ENCODE measurements at regions not wholly inside any gene's neighbourhood (a gene's known extent, or its start where the extent isn't known, plus 50 kb on each side); places are given as distances from the start of the nearest gene placed in this dataset.

- H3K9me1 ChIP-seq (ENCODE audit: control insufficient read depth, insufficient read depth, low read length) = no peaks in the 10 kb centered on the region
- no TSS peak for BruUV-seq (replicated peaks)
- no peaks in the 10 kb centered on the region for H3K79me2 ChIP-seq (ENCODE audit: control insufficient read depth, insufficient read depth, low read length)
- H3K4me1 ChIP-seq (replicated peaks in 1 of 2; ENCODE audit: control insufficient read depth in 2 of 2, insufficient read depth in 2 of 2, low read length in 2 of 2) = no peaks in the 10 kb centered on the region
- H3K27me3 ChIP-seq (ENCODE audit: control insufficient read depth in 2 of 2, insufficient read depth in 2 of 2, low read length in 2 of 2) = no peaks in the 10 kb centered on the region
- no peak for FAIRE-seq
- H3K27ac ChIP-seq (ENCODE audit: extremely low read depth, low read depth, low read length) = no peak overlapping the region
- peak in 1 of 4 experiments; percentile 1 for DNase-seq (ENCODE audit: extremely low read depth in 1 of 4, low spot score in 3 of 4)
- H3K36me3 ChIP-seq (ENCODE audit: control insufficient read depth, insufficient read depth, low read length) = no peaks in the 10 kb centered on the region
- no peak overlapping the region for H3K4me2 ChIP-seq (ENCODE audit: insufficient read depth, low read length)
- H3K9ac ChIP-seq (ENCODE audit: insufficient read depth in 1 of 2, low read depth in 2 of 2, low read length in 2 of 2) = no peak overlapping the region
- intact Hi-C loops (cut with micrococcal nuclease) = no loop called here
- TF ChIP-seq IRF2 (CRISPR knock-in tag; IDR thresholded peaks at IDR 0.05) (no peak), ZNF311 (CRISPR knock-in tag; IDR thresholded peaks at IDR 0.05) (no peak), ERF (CRISPR knock-in tag; IDR thresholded peaks at IDR 0.05) (no peak), ZNF174 (CRISPR knock-in tag; IDR thresholded peaks at IDR 0.05) (no peak), ZNF655 (CRISPR knock-in tag; IDR thresholded peaks at IDR 0.05) (no peak), XRCC3 (IDR thresholded peaks at IDR 0.05) (no peak)
- TF ChIP-seq, protein P1, sequence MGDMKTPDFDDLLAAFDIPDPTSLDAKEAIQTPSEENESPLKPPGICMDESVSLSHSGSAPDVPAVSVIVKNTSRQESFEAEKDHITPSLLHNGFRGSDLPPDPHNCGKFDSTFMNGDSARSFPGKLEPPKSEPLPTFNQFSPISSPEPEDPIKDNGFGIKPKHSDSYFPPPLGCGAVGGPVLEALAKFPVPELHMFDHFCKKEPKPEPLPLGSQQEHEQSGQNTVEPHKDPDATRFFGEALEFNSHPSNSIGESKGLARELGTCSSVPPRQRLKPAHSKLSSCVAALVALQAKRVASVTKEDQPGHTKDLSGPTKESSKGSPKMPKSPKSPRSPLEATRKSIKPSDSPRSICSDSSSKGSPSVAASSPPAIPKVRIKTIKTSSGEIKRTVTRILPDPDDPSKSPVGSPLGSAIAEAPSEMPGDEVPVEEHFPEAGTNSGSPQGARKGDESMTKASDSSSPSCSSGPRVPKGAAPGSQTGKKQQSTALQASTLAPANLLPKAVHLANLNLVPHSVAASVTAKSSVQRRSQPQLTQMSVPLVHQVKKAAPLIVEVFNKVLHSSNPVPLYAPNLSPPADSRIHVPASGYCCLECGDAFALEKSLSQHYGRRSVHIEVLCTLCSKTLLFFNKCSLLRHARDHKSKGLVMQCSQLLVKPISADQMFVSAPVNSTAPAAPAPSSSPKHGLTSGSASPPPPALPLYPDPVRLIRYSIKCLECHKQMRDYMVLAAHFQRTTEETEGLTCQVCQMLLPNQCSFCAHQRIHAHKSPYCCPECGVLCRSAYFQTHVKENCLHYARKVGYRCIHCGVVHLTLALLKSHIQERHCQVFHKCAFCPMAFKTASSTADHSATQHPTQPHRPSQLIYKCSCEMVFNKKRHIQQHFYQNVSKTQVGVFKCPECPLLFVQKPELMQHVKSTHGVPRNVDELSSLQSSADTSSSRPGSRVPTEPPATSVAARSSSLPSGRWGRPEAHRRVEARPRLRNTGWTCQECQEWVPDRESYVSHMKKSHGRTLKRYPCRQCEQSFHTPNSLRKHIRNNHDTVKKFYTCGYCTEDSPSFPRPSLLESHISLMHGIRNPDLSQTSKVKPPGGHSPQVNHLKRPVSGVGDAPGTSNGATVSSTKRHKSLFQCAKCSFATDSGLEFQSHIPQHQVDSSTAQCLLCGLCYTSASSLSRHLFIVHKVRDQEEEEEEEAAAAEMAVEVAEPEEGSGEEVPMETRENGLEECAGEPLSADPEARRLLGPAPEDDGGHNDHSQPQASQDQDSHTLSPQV (IDR thresholded peaks at IDR 0.05) = no peak
- CTCF ChIA-PET (ENCODE audit: low intra/inter-chr PET ratio) = no interaction called here
- in situ Hi-C loops (cut with MboI) = no loop called here
- whole genome bisulfite sequencing (ENCODE audit: insufficient coverage, low coverage, missing lambda C conversion rate) = 0% methylated on average over 2 of the region's 2 CpGs
- H3K4me3 ChIP-seq = no peak overlapping the region
- no peaks in the 10 kb centered on the region; the same call in 1 of the 2 replicates for H3K9me3 ChIP-seq (replicated peaks; ENCODE audit: control insufficient read depth, insufficient read depth, low read depth, low read length)
- H2AFZ ChIP-seq (ENCODE audit: low read depth, low read length) = no peak overlapping the region
- POLR2A ChIA-PET = no interaction called here
- ATAC-seq = no peak
- H4K20me1 ChIP-seq (replicated peaks; ENCODE audit: control insufficient read depth, insufficient read depth, low read length) = no peaks in the 10 kb centered on the region
Observed at GRCh38 chr12:77615332-77615731, 215.4 kb upstream of the NAV3 start.
